ENCODE measurements at regions not wholly inside any gene's neighbourhood (a gene's known extent, or its start where the extent isn't known, plus 50 kb on each side); places are given as distances from the start of the nearest gene placed in this dataset.

DNA sequence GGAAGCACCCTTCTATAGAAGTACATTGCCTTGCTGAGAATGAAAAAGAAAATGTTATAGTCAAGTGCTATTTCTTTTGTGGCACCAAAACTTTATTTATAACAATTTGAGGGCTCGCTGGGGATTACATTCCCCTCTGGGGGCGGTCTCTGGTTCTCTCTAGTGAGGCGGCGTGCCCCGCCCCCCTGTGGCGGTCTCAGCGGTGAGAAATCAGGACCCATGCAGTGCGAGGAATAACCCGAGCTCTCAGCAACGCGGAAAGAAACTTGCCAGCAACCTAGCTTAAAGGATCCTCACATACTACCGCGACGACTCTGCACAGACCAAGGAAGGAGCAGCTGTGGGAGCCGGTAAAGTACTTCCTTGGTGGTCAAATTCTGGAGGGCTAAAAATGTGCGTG is 83.4 kb upstream of the SHISA3 start:
- no peak overlapping the region for H2AFZ ChIP-seq (ENCODE audit: low read length)
- DNase-seq: no peak
- no peak overlapping the region for H3K9ac ChIP-seq (ENCODE audit: extremely low read depth, insufficient read length, low read length)
- no peak overlapping the region for H2AK5ac ChIP-seq (ENCODE audit: insufficient read length, low read length)
- no peak overlapping the region for H2BK120ac ChIP-seq (ENCODE audit: low read depth, low read length, poor library complexity, severe bottlenecking)
- H2BK12ac ChIP-seq (ENCODE audit: insufficient read length, low read depth, low read length): no peak overlapping the region
- H4K8ac ChIP-seq (replicated peaks; ENCODE audit: insufficient read length, low read depth, low read length): no peak overlapping the region
- H3K14ac ChIP-seq (ENCODE audit: insufficient read depth, low read length): no peak overlapping the region
- H3K36me3 Mint-ChIP-seq (ENCODE audit: insufficient read depth in 1 of 3, low read depth in 3 of 3): peaks cover 12 to 17% (median 16%) of the 10 kb centered on the region in 3 experiments
- H4K20me1 ChIP-seq (ENCODE audit: control insufficient read depth, insufficient read depth, insufficient read length): no peaks in the 10 kb centered on the region
- H3K79me1 ChIP-seq (ENCODE audit: insufficient read depth, low read depth, low read length, poor library complexity, severe bottlenecking): no peaks in the 10 kb centered on the region
- no peak overlapping the region for H3K4me2 ChIP-seq (ENCODE audit: insufficient read depth, insufficient read length, low read length)
- no peaks in the 10 kb centered on the region for H3K27me3 ChIP-seq (ENCODE audit: insufficient read depth, low read length)
- H3K27me3 Mint-ChIP-seq (ENCODE audit: low read depth): peaks cover 8% of the 10 kb centered on the region
- WGBS (ENCODE audit: extremely low coverage, insufficient read length, low lambda C conversion rate): no CpG with 5 or more reads among the region's 16 CpGs
- H3T11ph ChIP-seq (ENCODE audit: low read length): no peak overlapping the region
- H2BK20ac ChIP-seq (ENCODE audit: low read depth, low read length, poor library complexity, severe bottlenecking): no peak overlapping the region
- H3K9me3 Mint-ChIP-seq: peaks cover 15 to 16% of the 10 kb centered on the region in 2 experiments
- no peaks in the 10 kb centered on the region for H3K23me2 ChIP-seq (ENCODE audit: insufficient read length, low read depth, low read length, poor library complexity, severe bottlenecking)
- TF ChIP-seq CTCF (conservative IDR thresholded peaks at IDR 0.05): no peak
- H3K23ac ChIP-seq (ENCODE audit: insufficient read length, low read depth, low read length): no peak overlapping the region
- no peak overlapping the region for H3K27ac Mint-ChIP-seq
- no peak overlapping the region for H3K27ac ChIP-seq (ENCODE audit: insufficient read length, low read depth, low read length)
- peaks cover 54 to 59% of the 10 kb centered on the region in 2 experiments for H3K4me1 Mint-ChIP-seq
- no peak overlapping the region for H3K4ac ChIP-seq (ENCODE audit: low read depth, low read length)
- no peaks in the 10 kb centered on the region for H3K79me2 ChIP-seq (ENCODE audit: insufficient read depth, low read length)
- no peak overlapping the region for H3K4me3 Mint-ChIP-seq
- H3K9me3 ChIP-seq (ENCODE audit: control insufficient read depth, low read depth, low read length): no peaks in the 10 kb centered on the region
- H4K91ac ChIP-seq (ENCODE audit: insufficient read length, low read depth, low read length): no peak overlapping the region
- no peak overlapping the region for H2BK15ac ChIP-seq (ENCODE audit: low read depth, low read length)
- H4K5ac ChIP-seq (ENCODE audit: insufficient read length, low read depth, low read length): no peak overlapping the region
- no peak overlapping the region for H2BK5ac ChIP-seq (ENCODE audit: insufficient read length, low read length)
- H3K18ac ChIP-seq (ENCODE audit: insufficient read length, low read depth, low read length): no peak overlapping the region
- peaks cover 8% of the 10 kb centered on the region; the same call in 1 of the 2 replicates for H3K4me1 ChIP-seq (ENCODE audit: insufficient read depth, low read length)
- H3K56ac ChIP-seq (ENCODE audit: insufficient read length, low read depth, low read length): no peak overlapping the region

Data from H9 (cell line).